ENCODE measurements at regions not wholly inside any gene's neighbourhood (a gene's known extent, or its start where the extent isn't known, plus 50 kb on each side); places are given as distances from the start of the nearest gene placed in this dataset.

DNA sequence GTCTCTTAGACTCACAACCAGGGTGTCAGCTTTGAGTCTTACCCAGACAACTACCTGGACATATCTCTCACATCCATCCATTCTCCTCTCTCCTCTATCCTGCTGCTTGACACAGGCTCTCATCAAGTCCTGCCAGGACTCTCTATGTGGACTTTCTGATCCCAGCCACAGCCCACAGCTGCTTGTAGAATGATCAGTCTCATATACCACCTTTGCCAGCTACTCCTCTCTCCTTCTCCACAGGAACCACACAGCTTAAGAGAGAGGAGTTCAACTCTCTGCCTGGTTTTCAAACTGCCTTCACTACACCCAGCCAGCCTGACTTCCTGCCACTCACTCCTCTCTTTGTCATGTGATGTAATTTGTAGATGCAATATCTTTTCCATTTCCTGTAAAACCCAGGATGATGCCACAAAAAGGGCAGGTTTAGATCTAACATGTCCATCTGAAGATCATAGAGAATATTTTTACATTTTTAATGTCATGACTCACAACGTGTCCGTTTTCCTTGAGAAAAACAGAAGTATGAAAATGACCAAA lies 154.0 kb downstream of the RAB11FIP2 start:
- 0% methylated on average over 2 of the region's 2 CpGs for WGBS (ENCODE audit: missing lambda C conversion rate)
- no peak for TF ChIP-seq ZNF302 (CRISPR knock-in tag; IDR thresholded peaks at IDR 0.05)
- TF ChIP-seq HOXA7 (CRISPR knock-in tag; IDR thresholded peaks at IDR 0.05), result no peak
- no peak for TF ChIP-seq EHF (CRISPR knock-in tag; IDR thresholded peaks at IDR 0.05)
- TF ChIP-seq, protein P1, sequence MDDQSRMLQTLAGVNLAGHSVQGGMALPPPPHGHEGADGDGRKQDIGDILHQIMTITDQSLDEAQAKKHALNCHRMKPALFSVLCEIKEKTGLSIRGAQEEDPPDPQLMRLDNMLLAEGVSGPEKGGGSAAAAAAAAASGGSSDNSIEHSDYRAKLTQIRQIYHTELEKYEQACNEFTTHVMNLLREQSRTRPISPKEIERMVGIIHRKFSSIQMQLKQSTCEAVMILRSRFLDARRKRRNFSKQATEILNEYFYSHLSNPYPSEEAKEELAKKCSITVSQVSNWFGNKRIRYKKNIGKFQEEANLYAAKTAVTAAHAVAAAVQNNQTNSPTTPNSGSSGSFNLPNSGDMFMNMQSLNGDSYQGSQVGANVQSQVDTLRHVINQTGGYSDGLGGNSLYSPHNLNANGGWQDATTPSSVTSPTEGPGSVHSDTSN (IDR thresholded peaks at IDR 0.05), result no peak
- no peak for TF ChIP-seq FOXS1 (CRISPR knock-in tag; IDR thresholded peaks at IDR 0.05)
- no peak for TF ChIP-seq FOSL2 (IDR thresholded peaks at IDR 0.05)
- no peak for TF ChIP-seq FOSL2 (CRISPR knock-in tag; IDR thresholded peaks at IDR 0.05)
- no peak for TF ChIP-seq CBX2 (IDR thresholded peaks at IDR 0.05; ENCODE audit: borderline replicate concordance, low read depth)
- no peak for TF ChIP-seq SREBF2 (IDR thresholded peaks at IDR 0.05)
- TF ChIP-seq, protein P2, sequence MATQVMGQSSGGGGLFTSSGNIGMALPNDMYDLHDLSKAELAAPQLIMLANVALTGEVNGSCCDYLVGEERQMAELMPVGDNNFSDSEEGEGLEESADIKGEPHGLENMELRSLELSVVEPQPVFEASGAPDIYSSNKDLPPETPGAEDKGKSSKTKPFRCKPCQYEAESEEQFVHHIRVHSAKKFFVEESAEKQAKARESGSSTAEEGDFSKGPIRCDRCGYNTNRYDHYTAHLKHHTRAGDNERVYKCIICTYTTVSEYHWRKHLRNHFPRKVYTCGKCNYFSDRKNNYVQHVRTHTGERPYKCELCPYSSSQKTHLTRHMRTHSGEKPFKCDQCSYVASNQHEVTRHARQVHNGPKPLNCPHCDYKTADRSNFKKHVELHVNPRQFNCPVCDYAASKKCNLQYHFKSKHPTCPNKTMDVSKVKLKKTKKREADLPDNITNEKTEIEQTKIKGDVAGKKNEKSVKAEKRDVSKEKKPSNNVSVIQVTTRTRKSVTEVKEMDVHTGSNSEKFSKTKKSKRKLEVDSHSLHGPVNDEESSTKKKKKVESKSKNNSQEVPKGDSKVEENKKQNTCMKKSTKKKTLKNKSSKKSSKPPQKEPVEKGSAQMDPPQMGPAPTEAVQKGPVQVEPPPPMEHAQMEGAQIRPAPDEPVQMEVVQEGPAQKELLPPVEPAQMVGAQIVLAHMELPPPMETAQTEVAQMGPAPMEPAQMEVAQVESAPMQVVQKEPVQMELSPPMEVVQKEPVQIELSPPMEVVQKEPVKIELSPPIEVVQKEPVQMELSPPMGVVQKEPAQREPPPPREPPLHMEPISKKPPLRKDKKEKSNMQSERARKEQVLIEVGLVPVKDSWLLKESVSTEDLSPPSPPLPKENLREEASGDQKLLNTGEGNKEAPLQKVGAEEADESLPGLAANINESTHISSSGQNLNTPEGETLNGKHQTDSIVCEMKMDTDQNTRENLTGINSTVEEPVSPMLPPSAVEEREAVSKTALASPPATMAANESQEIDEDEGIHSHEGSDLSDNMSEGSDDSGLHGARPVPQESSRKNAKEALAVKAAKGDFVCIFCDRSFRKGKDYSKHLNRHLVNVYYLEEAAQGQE (IDR thresholded peaks at IDR 0.05), result no peak
- TF ChIP-seq, protein P3, sequence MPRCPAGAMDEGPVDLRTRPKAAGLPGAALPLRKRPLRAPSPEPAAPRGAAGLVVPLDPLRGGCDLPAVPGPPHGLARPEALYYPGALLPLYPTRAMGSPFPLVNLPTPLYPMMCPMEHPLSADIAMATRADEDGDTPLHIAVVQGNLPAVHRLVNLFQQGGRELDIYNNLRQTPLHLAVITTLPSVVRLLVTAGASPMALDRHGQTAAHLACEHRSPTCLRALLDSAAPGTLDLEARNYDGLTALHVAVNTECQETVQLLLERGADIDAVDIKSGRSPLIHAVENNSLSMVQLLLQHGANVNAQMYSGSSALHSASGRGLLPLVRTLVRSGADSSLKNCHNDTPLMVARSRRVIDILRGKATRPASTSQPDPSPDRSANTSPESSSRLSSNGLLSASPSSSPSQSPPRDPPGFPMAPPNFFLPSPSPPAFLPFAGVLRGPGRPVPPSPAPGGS (IDR thresholded peaks at IDR 0.05), result no peak
- TF ChIP-seq CHD4 (IDR thresholded peaks at IDR 0.05; ENCODE audit: borderline replicate concordance), result no peak
- no peak for TF ChIP-seq RAD21 (conservative IDR thresholded peaks at IDR 0.05 in 1 of 2, IDR thresholded peaks at IDR 0.05 in 1 of 2)
- TF ChIP-seq, protein P4, sequence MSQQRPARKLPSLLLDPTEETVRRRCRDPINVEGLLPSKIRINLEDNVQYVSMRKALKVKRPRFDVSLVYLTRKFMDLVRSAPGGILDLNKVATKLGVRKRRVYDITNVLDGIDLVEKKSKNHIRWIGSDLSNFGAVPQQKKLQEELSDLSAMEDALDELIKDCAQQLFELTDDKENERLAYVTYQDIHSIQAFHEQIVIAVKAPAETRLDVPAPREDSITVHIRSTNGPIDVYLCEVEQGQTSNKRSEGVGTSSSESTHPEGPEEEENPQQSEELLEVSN (IDR thresholded peaks at IDR 0.05; ENCODE audit: borderline replicate concordance, low read depth), result no peak
- no peak for TF ChIP-seq CHD2 (IDR thresholded peaks at IDR 0.05; ENCODE audit: low read length, partially characterized antibody)
- TF ChIP-seq SMC3 (IDR thresholded peaks at IDR 0.05), result no peak
- no peak for TF ChIP-seq HDAC2 (IDR thresholded peaks at IDR 0.05)
- TF ChIP-seq KDM1A (IDR thresholded peaks at IDR 0.05; ENCODE audit: low read depth), result no peak
- no peak for TF ChIP-seq ZSCAN20 (CRISPR knock-in tag; IDR thresholded peaks at IDR 0.05)
- no peak for TF ChIP-seq NPAS2 (CRISPR knock-in tag; IDR thresholded peaks at IDR 0.05; ENCODE audit: borderline replicate concordance)
- no peak for DNase-seq (ENCODE audit: low read depth in 1 of 2, low spot score in 1 of 2)
- no peak for FAIRE-seq
- ChIA-PET POLR2A (no interaction called here), CTCF (interaction anchor here (1.3 to 1.5 kb wide), 2 partner anchors 32 to 396 kb away, joined by 3 read pairs; no protein-coding TSS in a partner anchor)
- Histone ChIP-seq H3K4me1 (no peaks in the 10 kb centered on the region), H3K4me2 (no peak overlapping the region), H3K9me3 (0 out of 3 replicates have a peak, but pooled peaks cover 2% of the 10 kb centered on the region), H3K4me3 (no peak overlapping the region), H3K27ac (no peak overlapping the region)
- ATAC-seq, result no peak

DNA sequence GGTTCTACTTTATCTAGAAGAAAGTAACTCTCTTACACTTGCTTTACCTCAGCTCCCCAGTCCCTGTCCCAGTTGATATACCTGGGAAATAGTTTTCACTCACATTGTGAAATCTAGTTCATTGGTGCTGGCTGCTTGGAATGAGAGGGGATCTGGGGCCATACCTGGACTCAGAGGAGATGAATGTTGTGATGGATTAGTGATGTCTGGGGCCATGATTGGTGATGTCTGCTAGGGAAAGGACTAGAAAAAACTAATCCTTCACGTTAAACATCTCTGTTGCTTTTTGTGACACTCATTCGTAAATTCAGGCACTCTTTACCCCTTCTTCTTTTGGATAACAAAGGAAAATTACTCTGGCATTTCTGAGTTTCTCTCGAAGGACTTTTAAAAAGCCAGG lies 152.4 kb downstream of the RAB11FIP2 start:
- H3K27ac ChIP-seq, result no peak overlapping the region
- no peak overlapping the region for H3K4me2 ChIP-seq
- TF ChIP-seq RARB (CRISPR knock-in tag; IDR thresholded peaks at IDR 0.05) (no peak), ZSCAN20 (CRISPR knock-in tag; IDR thresholded peaks at IDR 0.05) (no peak), CBX2 (IDR thresholded peaks at IDR 0.05; ENCODE audit: borderline replicate concordance, low read depth) (no peak), RNF2 (IDR thresholded peaks at IDR 0.05; ENCODE audit: borderline replicate concordance, low read depth) (no peak), NPAS2 (CRISPR knock-in tag; IDR thresholded peaks at IDR 0.05; ENCODE audit: borderline replicate concordance) (no peak), EHMT2 (IDR thresholded peaks at IDR 0.05; ENCODE audit: low read depth) (no peak), HOXA7 (CRISPR knock-in tag; IDR thresholded peaks at IDR 0.05) (no peak), GATA3 (IDR thresholded peaks at IDR 0.05; ENCODE audit: borderline replicate concordance) (no peak), FOSB (CRISPR knock-in tag; IDR thresholded peaks at IDR 0.05) (no peak), JUNB (IDR thresholded peaks at IDR 0.05) (no peak), SMC3 (IDR thresholded peaks at IDR 0.05) (no peak), NFE2L2 (conservative IDR thresholded peaks at IDR 0.05; ENCODE audit: low read length) (no peak), BHLHE40 (IDR thresholded peaks at IDR 0.05; ENCODE audit: low read depth, low read length) (no peak)
- TF ChIP-seq, protein P5, sequence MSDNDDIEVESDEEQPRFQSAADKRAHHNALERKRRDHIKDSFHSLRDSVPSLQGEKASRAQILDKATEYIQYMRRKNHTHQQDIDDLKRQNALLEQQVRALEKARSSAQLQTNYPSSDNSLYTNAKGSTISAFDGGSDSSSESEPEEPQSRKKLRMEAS (IDR thresholded peaks at IDR 0.05), result no peak
- FAIRE-seq (no peak), DNase-seq (ENCODE audit: low read depth in 1 of 2, low spot score in 1 of 2) (no peak), ATAC-seq (no peak)
- H3K4me1 ChIP-seq, result no peaks in the 10 kb centered on the region
- POLR2A ChIA-PET, result no interaction called here
- 0% methylated on average over 3 of the region's 3 CpGs for WGBS (ENCODE audit: missing lambda C conversion rate)
- CTCF ChIA-PET, result interaction anchor here (1.5 kb wide), 1 partner anchor 398 kb away, joined by 3 read pairs; no protein-coding TSS in a partner anchor
- H3K4me3 ChIP-seq, result no peak overlapping the region
- 0 out of 3 replicates have a peak, but pooled peaks cover 2% of the 10 kb centered on the region for H3K9me3 ChIP-seq

Measured in A549 (cell line).